Natural killer cell (primary cell): ENCODE measurements at regions not wholly inside any gene's neighbourhood (a gene's known extent, or its start where the extent isn't known, plus 50 kb on each side); places are given as distances from the start of the nearest gene placed in this dataset.

Experiments
- ATAC-seq, 3 donors: fragments of 150-1000 bp in 2 of 3; fragments of 200-7000 bp in 1 of 3; cut with Tn5 transposase; 1 replicate in 1 of 3; 2 replicates in 2 of 3; pipeline ENCODE4 v1.10.0; 2021; ENCODE audit warnings: mild to moderate bottlenecking in 2 of 3, moderate library complexity in 2 of 3
- DNase-seq, 2 donors: peaks; one replicate each; pipeline versions ENCODE4 v3.0.0 to v3.0.0-alpha.2; 2013 to 2021; ENCODE audit warnings: mixed read lengths in 1 of 2
- H3K27ac ChIP-seq: one replicate; pipeline ENCODE4 v1.5.1; 2013; ENCODE audit warnings: mild to moderate bottlenecking, low read length
- H3K27me3 ChIP-seq: one replicate; pipeline ENCODE4 v1.6.1; 2013; ENCODE audit warnings: low read length; ENCODE audit not compliant: control insufficient read depth, insufficient read depth
- H3K36me3 ChIP-seq: one replicate; pipeline ENCODE4 v1.6.1; 2013; ENCODE audit warnings: low read length; ENCODE audit not compliant: control insufficient read depth, insufficient read depth
- H3K4me1 ChIP-seq: one replicate; pipeline ENCODE4 v1.6.1; 2013; ENCODE audit warnings: low read length; ENCODE audit not compliant: control insufficient read depth, insufficient read depth
- H3K4me3 ChIP-seq: one replicate; pipeline ENCODE4 v1.5.1; 2013; ENCODE audit warnings: low read length
- H3K9me3 ChIP-seq: one replicate; pipeline ENCODE4 v1.6.1; 2013; ENCODE audit warnings: low read length; ENCODE audit not compliant: control insufficient read depth, insufficient read depth
- H3K27ac Mint-ChIP-seq, 2 donors: one replicate each; pipeline ENCODE4 v1.8.0; 2022; ENCODE audit warnings: mild to moderate bottlenecking in 2 of 2, mixed read lengths in 2 of 2, moderate library complexity in 1 of 2
- H3K27me3 Mint-ChIP-seq, 2 donors: one replicate each; pipeline ENCODE4 v1.8.0; 2022; ENCODE audit warnings: low read depth in 2 of 2, mixed read lengths in 2 of 2
- H3K36me3 Mint-ChIP-seq: one replicate; pipeline ENCODE4 v1.8.0; 2022; ENCODE audit warnings: mixed read lengths
- H3K4me1 Mint-ChIP-seq, 2 donors: one replicate each; pipeline ENCODE4 v1.8.0; 2022; ENCODE audit warnings: mixed read lengths in 2 of 2
- H3K4me3 Mint-ChIP-seq: one replicate; pipeline ENCODE4 v1.8.0; 2022; ENCODE audit warnings: mild to moderate bottlenecking, moderate library complexity, mixed read lengths
- H3K9me3 Mint-ChIP-seq, 2 donors: one replicate each; pipeline ENCODE4 v1.8.0; 2022; ENCODE audit warnings: mixed read lengths in 2 of 2
- WGBS: methylation state at CpG from one replicate; pipeline ENCODE4 v1.1.7; 2013; ENCODE audit warnings: missing lambda C conversion rate; ENCODE audit not compliant: insufficient coverage; 5-methylcytosine and 5-hydroxymethylcytosine counted together
- intact Hi-C: fragments of 100-400 bp; cut with micrococcal nuclease; formaldehyde crosslinking; loops from one replicate; pipeline ENCODE4 v1.14.2; 2022
- TF ChIP-seq, protein P1 (sequence below): fragments of 200-600 bp; IDR thresholded peaks from one replicate; pipeline ENCODE4 v1.8.0; 2022; ENCODE audit warnings: antibody characterized with exemption

- H3K9me3 Mint-ChIP-seq: peaks cover 14 to 27% of the 10 kb centered on the region in 2 donors
- intact Hi-C loops: no loop called here
Measured at GRCh38 chr4:189073739-189074138, 866.9 kb upstream of the FRG1 start.

DNA sequence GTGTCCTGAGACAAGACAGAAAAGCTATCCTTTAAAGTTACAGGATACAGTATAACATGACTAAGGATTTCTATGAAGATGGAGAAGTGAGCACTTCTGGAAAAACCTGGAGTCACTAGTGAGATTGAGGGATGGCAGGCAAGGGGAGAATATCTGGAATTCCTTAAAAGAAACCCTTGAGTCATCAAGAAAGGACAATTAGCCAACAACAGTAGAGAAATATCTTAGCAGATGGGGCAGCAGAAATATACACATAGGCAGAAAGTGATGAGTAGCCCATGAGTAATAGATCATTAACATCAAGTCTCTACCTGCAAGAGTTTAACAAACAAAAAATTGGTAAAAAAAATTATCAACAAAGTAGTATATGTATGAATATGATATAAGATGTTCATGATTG is 858.8 kb upstream of the FRG1 start:
- H3K4me1 Mint-ChIP-seq: no peaks in the 10 kb centered on the region
- no peak for DNase-seq

More at GRCh38 chr4:189073739-189074138, 866.9 kb upstream of the FRG1 start:
- Mint-ChIP-seq H3K4me3 (no peak overlapping the region), H3K27me3 (no peaks in the 10 kb centered on the region), H3K4me1 (no peaks in the 10 kb centered on the region), H3K36me3 (peaks cover 10% of the 10 kb centered on the region), H3K27ac (no peak overlapping the region)
- Histone ChIP-seq H3K9me3 (peaks cover 8% of the 10 kb centered on the region), H3K4me3 (no peak overlapping the region), H3K4me1 (no peaks in the 10 kb centered on the region), H3K27ac (no peak overlapping the region), H3K27me3 (no peaks in the 10 kb centered on the region), H3K36me3 (no peaks in the 10 kb centered on the region)
- WGBS: 77% methylated on average over 5 of the region's 6 CpGs
- TF ChIP-seq, protein P1, sequence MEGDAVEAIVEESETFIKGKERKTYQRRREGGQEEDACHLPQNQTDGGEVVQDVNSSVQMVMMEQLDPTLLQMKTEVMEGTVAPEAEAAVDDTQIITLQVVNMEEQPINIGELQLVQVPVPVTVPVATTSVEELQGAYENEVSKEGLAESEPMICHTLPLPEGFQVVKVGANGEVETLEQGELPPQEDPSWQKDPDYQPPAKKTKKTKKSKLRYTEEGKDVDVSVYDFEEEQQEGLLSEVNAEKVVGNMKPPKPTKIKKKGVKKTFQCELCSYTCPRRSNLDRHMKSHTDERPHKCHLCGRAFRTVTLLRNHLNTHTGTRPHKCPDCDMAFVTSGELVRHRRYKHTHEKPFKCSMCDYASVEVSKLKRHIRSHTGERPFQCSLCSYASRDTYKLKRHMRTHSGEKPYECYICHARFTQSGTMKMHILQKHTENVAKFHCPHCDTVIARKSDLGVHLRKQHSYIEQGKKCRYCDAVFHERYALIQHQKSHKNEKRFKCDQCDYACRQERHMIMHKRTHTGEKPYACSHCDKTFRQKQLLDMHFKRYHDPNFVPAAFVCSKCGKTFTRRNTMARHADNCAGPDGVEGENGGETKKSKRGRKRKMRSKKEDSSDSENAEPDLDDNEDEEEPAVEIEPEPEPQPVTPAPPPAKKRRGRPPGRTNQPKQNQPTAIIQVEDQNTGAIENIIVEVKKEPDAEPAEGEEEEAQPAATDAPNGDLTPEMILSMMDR: no peak
- no peak for DNase-seq
- no peak for ATAC-seq

DNA sequence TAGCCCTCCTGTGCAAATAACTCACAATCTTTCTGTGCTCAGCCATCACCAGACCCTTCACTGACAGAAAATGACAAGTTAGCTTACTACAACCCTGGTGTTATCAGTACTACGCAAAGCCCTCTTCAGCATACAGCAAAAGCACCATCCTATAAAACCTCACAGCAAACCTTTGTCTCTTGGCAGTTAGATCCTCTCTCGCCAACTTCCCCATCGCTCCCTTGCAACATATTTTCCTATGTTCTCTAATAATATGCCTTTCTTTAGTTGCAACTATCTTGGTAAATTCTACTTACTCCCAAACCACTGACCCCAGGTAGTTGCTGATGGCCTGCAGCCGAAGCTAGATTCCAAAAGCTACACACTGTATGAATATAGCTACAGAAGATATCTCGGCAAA is 856.9 kb upstream of the FRG1 start:
- no peak for ATAC-seq
- 96% methylated on average over 5 of the region's 5 CpGs for WGBS
- H3K4me1 Mint-ChIP-seq: no peaks in the 10 kb centered on the region

More for the DNA sequence above, 858.8 kb upstream of the FRG1 start:
- H3K9me3 ChIP-seq: no peaks in the 10 kb centered on the region
- Mint-ChIP-seq H3K27ac (no peak overlapping the region), H3K27me3 (no peaks in the 10 kb centered on the region), H3K4me3 (no peak overlapping the region), H3K9me3 (peaks cover 3 to 4% of the 10 kb centered on the region in 2 donors), H3K36me3 (no peaks in the 10 kb centered on the region)
- intact Hi-C loops: no loop called here
- ATAC-seq: no peak
- TF ChIP-seq, protein P1: no peak
- no peaks in the 10 kb centered on the region for H3K27me3 ChIP-seq
- no peaks in the 10 kb centered on the region for H3K36me3 ChIP-seq
- no peak overlapping the region for H3K4me3 ChIP-seq
- H3K4me1 ChIP-seq: no peaks in the 10 kb centered on the region
- H3K27ac ChIP-seq: no peak overlapping the region

DNA sequence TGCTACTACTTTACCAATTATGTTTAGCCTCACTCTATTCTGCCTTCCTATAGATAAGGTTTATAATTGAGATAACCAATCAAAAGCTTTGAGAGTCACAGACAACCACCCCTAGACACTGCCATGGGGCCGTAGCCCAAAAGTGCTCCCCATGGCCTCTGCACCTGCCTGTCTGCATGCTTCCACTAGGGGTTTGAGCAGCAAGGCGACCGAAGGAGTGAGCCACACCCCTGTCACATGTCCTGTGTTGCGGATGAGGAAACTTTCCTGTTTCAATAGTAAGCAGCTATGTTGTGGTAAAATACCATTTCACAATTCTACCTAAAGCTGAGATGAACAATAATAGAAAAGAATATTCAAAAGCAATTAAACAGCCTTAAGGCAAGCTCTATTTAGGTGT is 856.0 kb upstream of the FRG1 start:
- Mint-ChIP-seq H3K36me3 (no peaks in the 10 kb centered on the region), H3K27me3 (no peaks in the 10 kb centered on the region), H3K27ac (no peak overlapping the region), H3K4me1 (no peaks in the 10 kb centered on the region), H3K4me3 (no peak overlapping the region), H3K9me3 (peaks cover 4 to 5% of the 10 kb centered on the region in 2 donors)
- Histone ChIP-seq H3K4me1 (no peaks in the 10 kb centered on the region), H3K27ac (no peak overlapping the region), H3K4me3 (no peak overlapping the region), H3K27me3 (no peaks in the 10 kb centered on the region), H3K9me3 (no peaks in the 10 kb centered on the region), H3K36me3 (no peaks in the 10 kb centered on the region)
- 86% methylated on average over 3 of the region's 4 CpGs for WGBS
- TF ChIP-seq, protein P1: no peak
- intact Hi-C loops: no loop called here
- DNase-seq (no peak), ATAC-seq (no peak)

More for the DNA sequence above, 856.9 kb upstream of the FRG1 start:
- H3K9me3 Mint-ChIP-seq: peaks cover 4% of the 10 kb centered on the region in 2 donors
- no peaks in the 10 kb centered on the region for H3K36me3 Mint-ChIP-seq
- Histone ChIP-seq H3K27ac (no peak overlapping the region), H3K4me3 (no peak overlapping the region), H3K36me3 (no peaks in the 10 kb centered on the region), H3K9me3 (no peaks in the 10 kb centered on the region), H3K4me1 (no peaks in the 10 kb centered on the region), H3K27me3 (no peaks in the 10 kb centered on the region)
- no peak overlapping the region for H3K4me3 Mint-ChIP-seq
- no peaks in the 10 kb centered on the region for H3K27me3 Mint-ChIP-seq
- intact Hi-C loops: no loop called here
- no peak for DNase-seq
- H3K27ac Mint-ChIP-seq: no peak overlapping the region
- TF ChIP-seq, protein P1: no peak
